KMS-11 (cell line): ENCODE measurements at regions not wholly inside any gene's neighbourhood (a gene's known extent, or its start where the extent isn't known, plus 50 kb on each side); places are given as distances from the start of the nearest gene placed in this dataset.

ENCODE experiments used
- H2AFZ ChIP-seq: fragments of 200-600 bp; sonication (generic); 2 replicates; pipeline ENCODE4 v1.6.1; 2016; ENCODE audit warnings: antibody characterized with exemption, mixed run types, low read depth
- H3K27ac ChIP-seq: fragments of 200-600 bp; sonication (generic); 2 replicates; pipeline ENCODE4 v1.6.1; 2016; ENCODE audit warnings: mild to moderate bottlenecking, mixed run types
- H3K27me3 ChIP-seq: fragments of 200-600 bp; sonication (generic); 2 replicates; pipeline ENCODE4 v1.6.1; 2017; ENCODE audit warnings: mild to moderate bottlenecking, low read depth, mixed run types, moderate library complexity; ENCODE audit not compliant: insufficient read depth
- H3K36me3 ChIP-seq: fragments of 200-600 bp; sonication (generic); 2 replicates; pipeline ENCODE4 v1.6.1; 2017; ENCODE audit warnings: mild to moderate bottlenecking, mixed run types; ENCODE audit not compliant: insufficient read depth
- H3K4me1 ChIP-seq: fragments of 200-600 bp; sonication (generic); 2 replicates; pipeline ENCODE4 v1.6.1; 2016; ENCODE audit warnings: mild to moderate bottlenecking, low read depth, mixed run types; ENCODE audit not compliant: poor library complexity, severe bottlenecking
- H3K4me2 ChIP-seq: fragments of 200-600 bp; sonication (generic); 2 replicates; pipeline ENCODE4 v1.7.0; 2016; ENCODE audit warnings: mild to moderate bottlenecking, mixed run types
- H3K4me3 ChIP-seq: fragments of 200-600 bp; sonication (generic); IDR thresholded peaks from 2 replicates; pipeline ENCODE4 v1.6.1; 2017; ENCODE audit warnings: low read depth, low read length, mixed read lengths; ENCODE audit not compliant: insufficient read depth
- H3K79me2 ChIP-seq: fragments of 200-600 bp; sonication (generic); 2 replicates; pipeline ENCODE4 v1.6.1; 2016; ENCODE audit warnings: low read depth, mixed run types; ENCODE audit not compliant: insufficient read depth
- H3K9ac ChIP-seq: fragments of 200-600 bp; sonication (generic); 2 replicates; pipeline ENCODE4 v1.6.1; 2016; ENCODE audit warnings: mild to moderate bottlenecking, mixed run types
- H4K20me1 ChIP-seq: fragments of 200-600 bp; sonication (generic); 2 replicates; pipeline ENCODE4 v1.6.1; 2016; ENCODE audit warnings: mild to moderate bottlenecking, mixed run types; ENCODE audit not compliant: insufficient read depth
- TF ChIP-seq, protein P1 (sequence below): fragments of 200-600 bp; sonication (generic); conservative IDR thresholded peaks from 2 replicates; pipeline ENCODE4 v1.6.1; 2017; ENCODE audit warnings: low read depth, mild to moderate bottlenecking, antibody characterized with exemption, low read length, moderate library complexity, mixed read lengths

DNA sequence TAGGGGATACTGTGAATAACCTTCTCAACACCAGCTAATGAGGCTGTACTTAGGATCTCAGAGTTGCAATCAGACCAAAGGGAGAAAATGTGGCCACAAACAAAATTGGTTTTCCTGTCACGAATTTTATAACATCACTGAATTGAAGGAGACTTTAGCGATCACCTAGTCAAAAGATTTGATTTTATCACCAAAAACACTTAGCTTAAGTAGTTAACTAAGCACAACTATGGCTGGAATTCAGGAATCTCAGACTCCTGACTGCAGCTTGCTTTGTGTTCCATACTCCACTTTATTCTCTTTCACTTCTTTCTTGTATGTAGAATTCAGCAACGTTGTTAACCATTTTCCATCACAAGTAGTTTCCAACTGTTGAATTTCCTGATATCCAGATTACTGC lies 152.0 kb downstream of the SLC16A9 start:
- Histone ChIP-seq H3K79me2 (no peaks in the 10 kb centered on the region), H3K4me2 (no peak overlapping the region), H3K27ac (no peak overlapping the region), H3K4me1 (no peaks in the 10 kb centered on the region), H3K36me3 (no peaks in the 10 kb centered on the region), H3K9ac (no peak overlapping the region), H3K27me3 (no peaks in the 10 kb centered on the region), H2AFZ (no peak overlapping the region), H4K20me1 (no peaks in the 10 kb centered on the region), H3K4me3 (no peak overlapping the region)
- TF ChIP-seq, protein P1, sequence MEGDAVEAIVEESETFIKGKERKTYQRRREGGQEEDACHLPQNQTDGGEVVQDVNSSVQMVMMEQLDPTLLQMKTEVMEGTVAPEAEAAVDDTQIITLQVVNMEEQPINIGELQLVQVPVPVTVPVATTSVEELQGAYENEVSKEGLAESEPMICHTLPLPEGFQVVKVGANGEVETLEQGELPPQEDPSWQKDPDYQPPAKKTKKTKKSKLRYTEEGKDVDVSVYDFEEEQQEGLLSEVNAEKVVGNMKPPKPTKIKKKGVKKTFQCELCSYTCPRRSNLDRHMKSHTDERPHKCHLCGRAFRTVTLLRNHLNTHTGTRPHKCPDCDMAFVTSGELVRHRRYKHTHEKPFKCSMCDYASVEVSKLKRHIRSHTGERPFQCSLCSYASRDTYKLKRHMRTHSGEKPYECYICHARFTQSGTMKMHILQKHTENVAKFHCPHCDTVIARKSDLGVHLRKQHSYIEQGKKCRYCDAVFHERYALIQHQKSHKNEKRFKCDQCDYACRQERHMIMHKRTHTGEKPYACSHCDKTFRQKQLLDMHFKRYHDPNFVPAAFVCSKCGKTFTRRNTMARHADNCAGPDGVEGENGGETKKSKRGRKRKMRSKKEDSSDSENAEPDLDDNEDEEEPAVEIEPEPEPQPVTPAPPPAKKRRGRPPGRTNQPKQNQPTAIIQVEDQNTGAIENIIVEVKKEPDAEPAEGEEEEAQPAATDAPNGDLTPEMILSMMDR, result no peak

DNA sequence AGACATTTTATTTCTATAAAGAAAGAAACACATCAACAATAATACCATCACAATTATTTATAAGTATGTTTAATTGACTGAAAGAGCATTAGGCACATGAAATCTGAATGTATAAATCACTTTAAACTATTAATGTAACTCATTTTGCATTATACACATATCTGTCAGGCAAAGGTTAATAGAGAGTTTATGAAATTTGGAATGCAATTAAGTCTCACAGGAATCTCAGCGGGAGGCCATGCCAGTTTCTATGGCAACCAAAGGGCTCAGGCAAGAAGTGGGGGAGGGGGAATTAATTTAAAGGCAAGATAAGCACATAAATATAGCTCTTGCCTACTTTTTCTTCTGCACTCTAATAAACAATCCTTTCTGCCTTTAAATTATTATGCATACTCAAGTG lies 152.6 kb downstream of the SLC16A9 start:
- Histone ChIP-seq H3K4me2 (no peak overlapping the region), H3K79me2 (no peaks in the 10 kb centered on the region), H3K9ac (no peak overlapping the region), H3K27me3 (no peaks in the 10 kb centered on the region), H3K4me1 (no peaks in the 10 kb centered on the region), H4K20me1 (no peaks in the 10 kb centered on the region), H2AFZ (no peak overlapping the region), H3K36me3 (no peaks in the 10 kb centered on the region), H3K27ac (no peak overlapping the region), H3K4me3 (no peak overlapping the region)
- TF ChIP-seq, protein P1, result no peak

DNA sequence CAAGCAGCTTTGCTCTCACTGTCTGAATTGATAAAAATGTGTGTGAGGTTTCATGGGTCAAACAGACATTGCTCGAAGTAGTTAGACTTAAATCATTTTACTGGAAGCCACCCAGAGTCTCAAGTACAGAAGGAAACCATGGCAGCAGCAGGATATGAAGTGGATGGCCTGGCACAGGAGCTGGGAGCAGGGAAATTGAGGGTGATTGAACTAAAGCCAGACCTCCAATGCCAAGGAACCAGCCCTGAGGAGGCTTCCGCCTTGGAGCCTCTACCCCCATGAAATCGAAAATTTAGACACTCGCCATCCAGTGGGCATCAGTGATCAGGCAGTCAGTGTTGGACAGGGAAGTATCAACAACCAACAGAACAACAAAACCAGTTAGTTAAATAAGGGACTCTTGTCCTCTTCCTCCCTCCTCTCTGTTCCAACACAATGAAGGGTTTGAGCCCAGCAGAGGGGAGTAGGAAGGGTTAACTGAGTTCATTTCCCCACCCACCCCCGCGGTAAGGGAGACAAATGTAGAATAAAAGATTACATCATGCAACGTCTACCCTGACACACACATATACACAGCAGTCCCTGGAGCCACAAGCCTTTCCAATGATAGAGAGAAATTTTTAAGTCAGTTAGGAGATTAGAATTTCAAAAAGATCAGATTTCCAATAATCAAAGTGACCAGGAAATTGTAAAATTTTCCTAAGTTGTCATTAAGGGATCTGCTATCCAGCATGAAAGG lies 156.3 kb downstream of the SLC16A9 start:
- Histone ChIP-seq H3K9ac (no peak overlapping the region), H4K20me1 (no peaks in the 10 kb centered on the region)

DNA sequence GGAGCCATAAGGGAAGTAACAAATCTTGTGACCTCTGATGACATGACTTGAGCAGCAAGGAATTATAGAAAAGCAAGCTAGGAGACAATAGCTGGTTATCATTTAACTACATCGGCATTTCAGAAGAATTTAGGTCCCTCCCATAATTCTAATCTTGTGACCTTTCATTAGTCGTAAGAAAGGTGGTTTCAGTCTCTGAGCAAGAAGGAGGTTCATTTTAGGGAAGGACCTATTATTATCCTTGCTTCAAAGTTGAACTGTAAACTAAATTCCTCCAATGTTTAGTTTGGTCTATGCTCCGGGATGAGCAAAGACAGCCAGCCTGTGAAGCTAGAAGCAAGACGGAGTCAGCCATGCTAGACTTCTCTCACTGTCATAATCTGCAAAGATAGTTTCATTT lies 159.6 kb downstream of the SLC16A9 start:
- Histone ChIP-seq H3K9ac (no peak overlapping the region), H3K36me3 (no peaks in the 10 kb centered on the region), H2AFZ (no peak overlapping the region), H4K20me1 (no peaks in the 10 kb centered on the region), H3K4me1 (no peaks in the 10 kb centered on the region), H3K4me2 (no peak overlapping the region), H3K4me3 (no peak overlapping the region), H3K27ac (no peak overlapping the region), H3K27me3 (no peaks in the 10 kb centered on the region), H3K79me2 (no peaks in the 10 kb centered on the region)
- TF ChIP-seq, protein P1, result no peak

More for the DNA sequence above, 156.3 kb downstream of the SLC16A9 start:
- Histone ChIP-seq H3K36me3 (no peaks in the 10 kb centered on the region), H3K27me3 (no peaks in the 10 kb centered on the region), H2AFZ (no peak overlapping the region), H3K27ac (no peak overlapping the region), H3K79me2 (no peaks in the 10 kb centered on the region), H3K4me2 (no peak overlapping the region), H3K4me3 (no peak overlapping the region), H3K4me1 (no peaks in the 10 kb centered on the region)
- TF ChIP-seq, protein P1, result no peak
